Trophoblast cell (in vitro differentiated cells and primary cell): ENCODE measurements at regions not wholly inside any gene's neighbourhood (a gene's known extent, or its start where the extent isn't known, plus 50 kb on each side); places are given as distances from the start of the nearest gene placed in this dataset.

Experiments used
- DNase-seq, 2 donors: peaks; one replicate each; pipeline ENCODE4 v3.0.0-alpha.2; 2016
- H2AFZ ChIP-seq: 2 replicates; pipeline ENCODE4 v1.6.1; 2013; ENCODE audit warnings: low read length, moderate library complexity, mild to moderate bottlenecking; ENCODE audit not compliant: insufficient read depth, poor library complexity
- H2AK5ac ChIP-seq: 2 replicates; pipeline ENCODE4 v1.6.1; 2013; ENCODE audit warnings: mild to moderate bottlenecking, low read length
- H2BK120ac ChIP-seq: 2 replicates; pipeline ENCODE4 v1.6.1; 2013; ENCODE audit warnings: low read length, mild to moderate bottlenecking, moderate library complexity; ENCODE audit not compliant: insufficient read depth, poor library complexity
- H2BK12ac ChIP-seq: 2 replicates; pipeline ENCODE4 v1.6.1; 2013; ENCODE audit warnings: mild to moderate bottlenecking, low read length, moderate library complexity
- H2BK5ac ChIP-seq: 2 replicates; pipeline ENCODE4 v1.6.1; 2013; ENCODE audit warnings: low read length, low read depth, moderate library complexity, mild to moderate bottlenecking; ENCODE audit not compliant: poor library complexity
- H3K14ac ChIP-seq: 2 replicates; pipeline ENCODE4 v1.6.1; 2013; ENCODE audit warnings: mild to moderate bottlenecking, low read length
- H3K18ac ChIP-seq: 2 replicates; pipeline ENCODE4 v1.6.1; 2013; ENCODE audit warnings: mild to moderate bottlenecking, low read length
- H3K23ac ChIP-seq: 2 replicates; pipeline ENCODE4 v1.6.1; 2013; ENCODE audit warnings: low read length
- H3K27ac ChIP-seq: 2 replicates; pipeline ENCODE4 v1.5.1; 2013; ENCODE audit warnings: low read depth, mild to moderate bottlenecking, inconsistent platforms, low read length, moderate library complexity
- H3K27me3 ChIP-seq: 2 replicates; pipeline ENCODE4 v1.6.1; 2013; ENCODE audit warnings: inconsistent platforms, mild to moderate bottlenecking, low read length, moderate library complexity; ENCODE audit not compliant: insufficient read depth
- H3K36me3 ChIP-seq, 2 experiments: 1 replicate in 1 of 2; 2 replicates in 1 of 2; pipeline ENCODE4 v1.6.1; 2013; ENCODE audit warnings: low read length in 2 of 2, mild to moderate bottlenecking in 2 of 2, moderate library complexity in 1 of 2; ENCODE audit not compliant: insufficient read depth in 2 of 2, control insufficient read depth in 1 of 2
- H3K4ac ChIP-seq: 2 replicates; pipeline ENCODE4 v1.6.1; 2013; ENCODE audit warnings: low read depth, mild to moderate bottlenecking, low read length, moderate library complexity
- H3K4me1 ChIP-seq, 2 experiments: 1 replicate in 1 of 2; 2 replicates in 1 of 2; pipeline ENCODE4 v1.6.1; 2013; ENCODE audit warnings: low read length in 2 of 2, mild to moderate bottlenecking in 2 of 2, moderate library complexity in 1 of 2; ENCODE audit not compliant: insufficient read depth in 2 of 2, control insufficient read depth in 1 of 2
- H3K4me2 ChIP-seq: 2 replicates; pipeline ENCODE4 v1.6.1; 2013; ENCODE audit warnings: inconsistent platforms, mild to moderate bottlenecking, low read length, moderate library complexity
- H3K4me3 ChIP-seq: 2 replicates; pipeline ENCODE4 v1.5.1; 2013; ENCODE audit warnings: mild to moderate bottlenecking, low read depth, low read length, inconsistent platforms
- H3K79me1 ChIP-seq: one replicate; pipeline ENCODE4 v1.6.1; 2013; ENCODE audit warnings: low read length
- H3K79me2 ChIP-seq: 2 replicates; pipeline ENCODE4 v1.6.1; 2013; ENCODE audit warnings: low read length, mild to moderate bottlenecking; ENCODE audit not compliant: control insufficient read depth, insufficient read depth, poor library complexity
- H3K9ac ChIP-seq: 2 replicates; pipeline ENCODE4 v1.6.1; 2013; ENCODE audit warnings: mild to moderate bottlenecking, low read length
- H3K9me3 ChIP-seq: 2 replicates; pipeline ENCODE4 v1.6.1; 2013; ENCODE audit warnings: low read depth, mild to moderate bottlenecking, control low read depth, inconsistent platforms, low read length; ENCODE audit not compliant: insufficient read depth
- H4K12ac ChIP-seq: 2 replicates; pipeline ENCODE4 v1.6.1; 2013; ENCODE audit warnings: low read depth, mild to moderate bottlenecking, low read length, moderate library complexity
- H4K8ac ChIP-seq: 2 replicates; pipeline ENCODE4 v1.6.1; 2013; ENCODE audit warnings: low read depth, mild to moderate bottlenecking, low read length, moderate library complexity
- H4K91ac ChIP-seq: one replicate; pipeline ENCODE4 v1.6.1; 2013; ENCODE audit warnings: low read depth, mild to moderate bottlenecking, low read length, moderate library complexity
- WGBS: extraction: QIAGEN DNeasy Blood & Tissue Kit; methylation state at CpG from one replicate; pipeline ENCODE4 v1.1.7; 2013; ENCODE audit warnings: missing lambda C conversion rate; ENCODE audit not compliant: insufficient read length, insufficient coverage; ENCODE audit errors: extremely low coverage; 5-methylcytosine and 5-hydroxymethylcytosine counted together

DNA sequence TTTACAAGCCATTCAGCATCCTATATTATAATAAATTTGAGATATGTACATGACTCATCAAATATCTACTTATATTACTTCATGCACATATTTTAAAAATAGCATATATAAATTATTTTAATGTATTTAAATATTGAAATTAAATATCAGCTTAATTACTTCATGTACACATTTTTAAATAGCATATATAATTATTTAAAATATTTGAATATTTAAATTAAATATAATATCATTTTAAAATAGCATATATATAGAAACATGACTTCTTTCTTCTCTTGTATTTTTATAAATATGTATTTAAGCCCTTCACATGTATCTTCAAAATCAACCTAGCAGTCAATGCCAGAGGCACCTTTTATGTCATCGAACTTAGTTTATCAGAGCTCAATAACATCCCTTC lies 298.8 kb upstream of the DSEL start:
- Histone ChIP-seq H2AK5ac (no peak overlapping the region), H3K79me2 (no peaks in the 10 kb centered on the region), H2AFZ (no peak overlapping the region), H3K4me2 (no peak overlapping the region), H3K79me1 (no peaks in the 10 kb centered on the region), H3K4me3 (no peak overlapping the region), H2BK12ac (no peak overlapping the region), H3K18ac (no peak overlapping the region), H3K9me3 (no peaks in the 10 kb centered on the region), H4K12ac (no peak overlapping the region), H3K4me1 (no peaks in the 10 kb centered on the region), H3K14ac (no peak overlapping the region), H3K27me3 (no peaks in the 10 kb centered on the region), H3K23ac (no peak overlapping the region), H3K27ac (no peak overlapping the region), H3K36me3 (no peaks in the 10 kb centered on the region), H2BK120ac (no peak overlapping the region), H4K8ac (no peak overlapping the region), H2BK5ac (no peak overlapping the region), H3K4ac (no peak overlapping the region), H3K9ac (no peak overlapping the region), H4K91ac (no peak overlapping the region)
- WGBS, result no CpG with 5 or more reads among the region's 1 CpG
- DNase-seq, result no peak

DNA sequence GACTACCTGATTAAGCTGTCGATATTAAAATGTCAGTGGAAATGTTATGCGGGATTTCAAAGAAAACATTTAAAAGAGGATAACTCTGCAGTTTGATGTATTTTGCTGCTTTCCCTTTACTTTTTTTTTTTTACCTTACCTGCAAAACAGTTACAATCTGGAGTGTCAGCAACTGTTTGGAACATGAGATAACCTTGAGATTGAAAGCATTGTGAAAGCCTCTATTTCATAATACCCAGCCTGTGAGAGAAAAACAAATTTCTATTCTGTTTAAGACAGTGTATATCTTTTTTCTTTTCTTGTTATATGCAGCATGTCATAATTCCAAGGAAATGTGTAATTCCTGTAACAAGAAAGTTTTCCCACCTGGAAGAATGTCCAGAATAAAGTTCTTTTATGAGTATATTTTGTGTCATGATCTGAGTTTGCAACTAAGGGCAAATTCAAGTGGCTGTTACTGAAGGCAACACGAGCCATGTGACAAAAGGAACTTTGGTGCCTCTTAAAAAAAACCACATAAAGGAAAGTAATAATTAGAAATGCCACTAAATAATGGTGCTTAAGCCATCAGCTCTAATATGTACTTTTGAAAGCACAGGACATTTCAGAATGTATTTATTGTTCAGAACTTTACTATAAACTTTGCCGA lies 297.0 kb upstream of the DSEL start:
- Histone ChIP-seq H3K4me3 (no peak overlapping the region), H3K18ac (no peak overlapping the region), H3K27me3 (no peaks in the 10 kb centered on the region), H3K23ac (no peak overlapping the region), H3K14ac (no peak overlapping the region), H3K9me3 (no peaks in the 10 kb centered on the region), H4K12ac (no peak overlapping the region), H3K9ac (no peak overlapping the region), H3K4ac (no peak overlapping the region), H2BK120ac (no peak overlapping the region), H4K8ac (no peak overlapping the region), H3K79me1 (no peaks in the 10 kb centered on the region), H3K4me2 (no peak overlapping the region), H2AK5ac (no peak overlapping the region), H2BK5ac (no peak overlapping the region), H3K79me2 (no peaks in the 10 kb centered on the region), H2AFZ (no peak overlapping the region), H3K27ac (no peak overlapping the region), H3K4me1 (no peaks in the 10 kb centered on the region), H3K36me3 (no peaks in the 10 kb centered on the region), H2BK12ac (no peak overlapping the region), H4K91ac (no peak overlapping the region)
- no CpG with 5 or more reads among the region's 4 CpGs for WGBS
- DNase-seq, result no peak

DNA sequence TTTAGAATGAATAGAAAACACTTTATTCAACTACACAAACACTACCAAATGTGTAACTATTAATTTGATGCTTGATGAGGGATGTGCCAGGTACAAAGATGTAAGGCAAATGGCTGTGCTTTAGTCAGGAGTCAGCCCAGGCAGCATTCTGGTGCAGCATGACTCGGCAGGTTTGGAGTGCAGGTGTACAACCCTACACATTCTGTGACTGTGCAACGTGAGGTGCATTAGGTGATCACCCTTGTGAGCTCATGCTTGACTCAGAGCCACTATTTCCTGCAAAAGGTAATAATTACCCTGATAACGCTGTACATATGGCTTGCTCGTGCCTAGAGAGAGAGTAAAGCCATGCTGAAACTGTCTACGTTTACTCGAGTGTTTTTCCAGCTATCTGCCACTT lies 288.7 kb upstream of the DSEL start:
- no peaks in the 10 kb centered on the region for H3K79me1 ChIP-seq
- H3K27me3 ChIP-seq, result no peaks in the 10 kb centered on the region
- H3K14ac ChIP-seq, result no peak overlapping the region
- H3K4ac ChIP-seq, result no peak overlapping the region
- H3K4me1 ChIP-seq, result no peaks in the 10 kb centered on the region
- H2BK12ac ChIP-seq, result no peak overlapping the region
- no CpG with 5 or more reads among the region's 6 CpGs for WGBS
- H4K91ac ChIP-seq, result no peak overlapping the region
- H2AK5ac ChIP-seq, result no peak overlapping the region
- no peaks in the 10 kb centered on the region for H3K36me3 ChIP-seq
- H3K9me3 ChIP-seq, result peaks cover 3% of the 10 kb centered on the region
- DNase-seq, result no peak
- no peak overlapping the region for H3K4me3 ChIP-seq
- H3K79me2 ChIP-seq, result no peaks in the 10 kb centered on the region
- H3K4me2 ChIP-seq, result no peak overlapping the region
- no peak overlapping the region for H3K23ac ChIP-seq
- no peak overlapping the region for H2AFZ ChIP-seq
- no peak overlapping the region for H3K18ac ChIP-seq
- H4K12ac ChIP-seq, result no peak overlapping the region
- H3K9ac ChIP-seq, result no peak overlapping the region
- no peak overlapping the region for H2BK5ac ChIP-seq
- no peak overlapping the region for H3K27ac ChIP-seq
- H4K8ac ChIP-seq, result no peak overlapping the region
- H2BK120ac ChIP-seq, result no peak overlapping the region

DNA sequence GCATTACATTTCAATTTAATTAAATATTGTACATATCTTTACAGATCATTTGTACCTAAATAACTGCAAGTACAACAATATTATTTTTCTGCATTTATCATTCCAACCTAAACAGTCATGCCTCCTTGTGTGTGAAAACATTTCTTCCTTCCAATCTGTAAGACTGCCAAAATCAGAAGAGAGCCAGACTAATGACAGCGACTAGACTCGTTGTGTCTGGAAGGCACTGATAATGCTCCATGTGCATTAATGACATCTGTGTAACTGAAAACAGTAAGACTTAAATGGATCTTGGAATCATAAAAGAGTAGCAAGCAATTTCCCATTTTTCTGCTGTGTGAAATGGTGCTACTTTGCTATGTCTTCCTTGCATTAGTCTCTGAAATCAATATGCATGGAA lies 278.0 kb upstream of the DSEL start:
- Histone ChIP-seq H4K12ac (no peak overlapping the region), H3K79me1 (no peaks in the 10 kb centered on the region), H3K4me1 (no peaks in the 10 kb centered on the region), H2BK12ac (no peak overlapping the region), H2BK120ac (no peak overlapping the region), H3K36me3 (no peaks in the 10 kb centered on the region), H2AFZ (no peak overlapping the region), H3K79me2 (no peaks in the 10 kb centered on the region), H2AK5ac (no peak overlapping the region), H3K9ac (no peak overlapping the region), H4K8ac (no peak overlapping the region), H2BK5ac (no peak overlapping the region), H4K91ac (no peak overlapping the region), H3K14ac (no peak overlapping the region), H3K4me3 (no peak overlapping the region), H3K18ac (no peak overlapping the region), H3K27ac (no peak overlapping the region), H3K4ac (no peak overlapping the region), H3K23ac (no peak overlapping the region), H3K9me3 (peaks cover 1% of the 10 kb centered on the region), H3K4me2 (no peak overlapping the region), H3K27me3 (no peaks in the 10 kb centered on the region)
- no CpG with 5 or more reads among the region's 2 CpGs for WGBS
- no peak for DNase-seq
